ENCODE measurements at regions not wholly inside any gene's neighbourhood (a gene's known extent, or its start where the extent isn't known, plus 50 kb on each side); places are given as distances from the start of the nearest gene placed in this dataset.

DNA sequence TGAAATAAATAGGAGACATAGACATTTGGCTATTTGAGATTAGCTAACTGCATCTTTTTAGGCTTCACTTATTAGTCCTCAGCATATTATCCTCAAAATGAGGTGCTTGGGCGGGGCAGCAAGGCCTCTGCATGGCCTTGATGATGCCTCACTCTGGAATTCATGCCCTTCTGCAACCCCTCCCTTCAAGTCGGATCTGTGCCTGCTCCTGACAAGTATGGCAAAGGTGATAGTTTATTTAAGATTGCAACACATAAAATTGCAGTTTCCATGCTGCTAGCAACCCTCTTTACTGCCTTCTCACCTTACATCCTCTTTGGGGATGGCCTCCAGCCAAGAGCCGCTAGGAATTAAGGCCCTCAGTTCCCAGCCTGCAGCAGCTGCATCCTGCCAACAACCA is 241.3 kb upstream of the ADARB2 start:
- H2AK5ac ChIP-seq (ENCODE audit: low read depth, low read length), result no peak overlapping the region
- no peak overlapping the region for H3K23ac ChIP-seq (ENCODE audit: low read depth, low read length)
- no peak overlapping the region for H2BK5ac ChIP-seq (ENCODE audit: low read depth, low read length, poor library complexity, severe bottlenecking)
- H3K4me2 ChIP-seq (ENCODE audit: low read depth, low read length), result no peak overlapping the region
- WGBS, 2 experiments (ENCODE audit: extremely low coverage in 2 of 2, insufficient read length in 1 of 2), result no CpG with 5 or more reads among the region's 3 CpGs
- no peak overlapping the region for H2AFZ ChIP-seq (replicated peaks; ENCODE audit: low read length, poor library complexity)
- no peak overlapping the region for H2BK20ac ChIP-seq (ENCODE audit: low read depth, low read length)
- no peak overlapping the region for H3K14ac ChIP-seq (replicated peaks; ENCODE audit: low read depth, low read length)
- H3K4ac ChIP-seq (ENCODE audit: low read depth, low read length), result no peak overlapping the region
- peaks cover 17% of the 10 kb centered on the region for H3K9me3 ChIP-seq (ENCODE audit: control insufficient read depth, insufficient read depth, low read length)
- no peaks in the 10 kb centered on the region for H3K4me1 ChIP-seq (ENCODE audit: control insufficient read depth, insufficient read depth, low read length)
- POLR2A ChIA-PET (ENCODE audit: unreplicated experiment), result no interaction called here
- no peak overlapping the region for H3K9ac ChIP-seq (ENCODE audit: low read depth, low read length)
- no peak overlapping the region for H4K8ac ChIP-seq (ENCODE audit: low read depth in 2 of 2, low read length in 2 of 2)
- H3K36me3 ChIP-seq (ENCODE audit: control insufficient read depth, insufficient read depth, low read length), result no peaks in the 10 kb centered on the region
- no peaks in the 10 kb centered on the region for H3K9me1 ChIP-seq (ENCODE audit: insufficient read depth, low read length)
- dilution Hi-C loops (cut with HindIII; ENCODE audit: low sequenced_read_pairs, unreplicated experiment) (no loop called here), in situ Hi-C loops (cut with MboI; ENCODE audit: low sequenced_read_pairs) (no loop called here), intact Hi-C loops (cut with micrococcal nuclease) (no loop called here)
- no peak for DNase-seq
- H2AK9ac ChIP-seq (replicated peaks; ENCODE audit: low read depth, low read length, poor library complexity), result no peak overlapping the region
- H3K27ac ChIP-seq (ENCODE audit: insufficient read depth, low read length), result no peak overlapping the region
- no peaks in the 10 kb centered on the region for H3K27me3 ChIP-seq (ENCODE audit: control insufficient read depth, insufficient read depth, low read length)
- no peak overlapping the region for H2BK15ac ChIP-seq (ENCODE audit: low read depth, low read length)
- no TSS peak for BruUV-seq (replicated peaks)
- TF ChIP-seq NFE2L2 (IDR thresholded peaks at IDR 0.05; ENCODE audit: low read depth, low read length) (no peak), CHD1 (IDR thresholded peaks at IDR 0.05; ENCODE audit: low read depth, low read length) (no peak), POLR2A (IDR thresholded peaks at IDR 0.05; ENCODE audit: low read depth, low read length) (no peak)
- TF ChIP-seq, protein P1, sequence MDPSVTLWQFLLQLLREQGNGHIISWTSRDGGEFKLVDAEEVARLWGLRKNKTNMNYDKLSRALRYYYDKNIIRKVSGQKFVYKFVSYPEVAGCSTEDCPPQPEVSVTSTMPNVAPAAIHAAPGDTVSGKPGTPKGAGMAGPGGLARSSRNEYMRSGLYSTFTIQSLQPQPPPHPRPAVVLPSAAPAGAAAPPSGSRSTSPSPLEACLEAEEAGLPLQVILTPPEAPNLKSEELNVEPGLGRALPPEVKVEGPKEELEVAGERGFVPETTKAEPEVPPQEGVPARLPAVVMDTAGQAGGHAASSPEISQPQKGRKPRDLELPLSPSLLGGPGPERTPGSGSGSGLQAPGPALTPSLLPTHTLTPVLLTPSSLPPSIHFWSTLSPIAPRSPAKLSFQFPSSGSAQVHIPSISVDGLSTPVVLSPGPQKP (IDR thresholded peaks at IDR 0.05; ENCODE audit: borderline replicate concordance, low read depth, low read length), result no peak
- TF ChIP-seq, protein P2, sequence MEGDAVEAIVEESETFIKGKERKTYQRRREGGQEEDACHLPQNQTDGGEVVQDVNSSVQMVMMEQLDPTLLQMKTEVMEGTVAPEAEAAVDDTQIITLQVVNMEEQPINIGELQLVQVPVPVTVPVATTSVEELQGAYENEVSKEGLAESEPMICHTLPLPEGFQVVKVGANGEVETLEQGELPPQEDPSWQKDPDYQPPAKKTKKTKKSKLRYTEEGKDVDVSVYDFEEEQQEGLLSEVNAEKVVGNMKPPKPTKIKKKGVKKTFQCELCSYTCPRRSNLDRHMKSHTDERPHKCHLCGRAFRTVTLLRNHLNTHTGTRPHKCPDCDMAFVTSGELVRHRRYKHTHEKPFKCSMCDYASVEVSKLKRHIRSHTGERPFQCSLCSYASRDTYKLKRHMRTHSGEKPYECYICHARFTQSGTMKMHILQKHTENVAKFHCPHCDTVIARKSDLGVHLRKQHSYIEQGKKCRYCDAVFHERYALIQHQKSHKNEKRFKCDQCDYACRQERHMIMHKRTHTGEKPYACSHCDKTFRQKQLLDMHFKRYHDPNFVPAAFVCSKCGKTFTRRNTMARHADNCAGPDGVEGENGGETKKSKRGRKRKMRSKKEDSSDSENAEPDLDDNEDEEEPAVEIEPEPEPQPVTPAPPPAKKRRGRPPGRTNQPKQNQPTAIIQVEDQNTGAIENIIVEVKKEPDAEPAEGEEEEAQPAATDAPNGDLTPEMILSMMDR (conservative IDR thresholded peaks at IDR 0.05; ENCODE audit: low read depth, low read length), result no peak
- TF ChIP-seq, protein P3, sequence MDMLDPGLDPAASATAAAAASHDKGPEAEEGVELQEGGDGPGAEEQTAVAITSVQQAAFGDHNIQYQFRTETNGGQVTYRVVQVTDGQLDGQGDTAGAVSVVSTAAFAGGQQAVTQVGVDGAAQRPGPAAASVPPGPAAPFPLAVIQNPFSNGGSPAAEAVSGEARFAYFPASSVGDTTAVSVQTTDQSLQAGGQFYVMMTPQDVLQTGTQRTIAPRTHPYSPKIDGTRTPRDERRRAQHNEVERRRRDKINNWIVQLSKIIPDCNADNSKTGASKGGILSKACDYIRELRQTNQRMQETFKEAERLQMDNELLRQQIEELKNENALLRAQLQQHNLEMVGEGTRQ (IDR thresholded peaks at IDR 0.05; ENCODE audit: low read depth, low read length), result no peak
- no peak overlapping the region for H3K18ac ChIP-seq (ENCODE audit: low read depth, low read length)
- H3K56ac ChIP-seq (ENCODE audit: extremely low read depth, insufficient read depth, low read length), result no peak overlapping the region
- no peak overlapping the region for H2BK120ac ChIP-seq (ENCODE audit: low read depth, low read length)
- no peak overlapping the region for H4K5ac ChIP-seq (ENCODE audit: low read depth, low read length)
- no peak for ATAC-seq (ENCODE audit: low read depth)
- no peaks in the 10 kb centered on the region for H3K79me1 ChIP-seq (ENCODE audit: low read depth in 1 of 2, low read length in 2 of 2)
- no peak overlapping the region for H3K4me3 ChIP-seq (ENCODE audit: insufficient read depth, low read depth, low read length)
- H4K20me1 ChIP-seq (ENCODE audit: insufficient read depth, low read length), result no peaks in the 10 kb centered on the region
- CTCF ChIA-PET, result no interaction called here
- no peak overlapping the region for H4K91ac ChIP-seq (ENCODE audit: insufficient read depth, low read depth, low read length)
